Activated CD8-positive, alpha-beta T cell treated with anti-CD3 and anti-CD28 coated beads for 36 hours (primary cell): ENCODE measurements at regions not wholly inside any gene's neighbourhood (a gene's known extent, or its start where the extent isn't known, plus 50 kb on each side); places are given as distances from the start of the nearest gene placed in this dataset.

Experiments
- ATAC-seq: fragments of 200-7000 bp; cut with Tn5 transposase; one replicate; pipeline ENCODE4 v1.10.0; 2021; ENCODE audit warnings: mild to moderate bottlenecking, moderate library complexity
- CTCF ChIA-PET: fragments of 350-600 bp; sonication (Branson Sonifier 250); formaldehyde crosslinking; loops from one replicate; lab custom pipeline; 2021; ENCODE audit warnings: antibody characterized with exemption; lab: Charles Lee
- POLR2A ChIA-PET: fragments of 350-600 bp; sonication (Branson Sonifier 250); formaldehyde crosslinking; loops from one replicate; lab custom pipeline; 2021; ENCODE audit warnings: antibody characterized with exemption; lab: Charles Lee
- DNase-seq: peaks from one replicate; pipeline ENCODE4 v3.0.0-alpha.2; 2020
- H3K27ac Mint-ChIP-seq: one replicate; pipeline ENCODE4 v1.8.0; 2021; ENCODE audit warnings: mild to moderate bottlenecking, mixed read lengths
- H3K27me3 Mint-ChIP-seq: one replicate; pipeline ENCODE4 v1.8.0; 2021; ENCODE audit warnings: mixed read lengths
- H3K36me3 Mint-ChIP-seq: one replicate; pipeline ENCODE4 v1.8.0; 2021; ENCODE audit warnings: low read depth, mixed read lengths
- H3K4me1 Mint-ChIP-seq: one replicate; pipeline ENCODE4 v1.8.0; 2021; ENCODE audit warnings: low read depth, mixed read lengths
- H3K4me3 Mint-ChIP-seq: one replicate; pipeline ENCODE4 v1.8.0; 2021; ENCODE audit warnings: mild to moderate bottlenecking, moderate library complexity, mixed read lengths
- H3K9me3 Mint-ChIP-seq: one replicate; pipeline ENCODE4 v1.8.0; 2021; ENCODE audit warnings: mixed read lengths
- CTCF ChIP-seq: fragments of 200-600 bp; IDR thresholded peaks from one replicate; pipeline ENCODE4 v1.8.0; 2022; ENCODE audit warnings: antibody characterized with exemption, mild to moderate bottlenecking
- intact Hi-C: fragments of 100-400 bp; cut with micrococcal nuclease; formaldehyde crosslinking; loops from one replicate; pipeline ENCODE4 v1.10.0; 2022

DNA sequence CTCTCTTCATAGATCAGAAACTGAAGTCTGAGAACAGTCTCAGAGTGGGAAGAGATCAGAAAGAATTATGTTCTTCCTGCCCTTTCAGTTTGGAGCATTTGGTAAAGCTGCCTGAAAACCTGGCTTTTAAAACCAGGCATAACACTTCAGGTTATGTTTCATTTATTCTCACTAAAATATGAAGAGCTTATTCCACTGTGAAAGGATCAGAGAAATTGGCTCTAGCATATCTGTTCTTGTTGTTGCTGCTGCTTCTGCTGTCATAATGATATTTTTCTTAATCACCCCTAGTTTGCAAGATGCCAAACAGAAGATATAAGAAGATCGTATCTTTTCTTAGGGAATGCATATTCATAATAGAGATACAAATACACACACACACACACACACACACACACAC is 476.9 kb downstream of the XIRP2 start:
- POLR2A ChIA-PET, result no interaction called here
- no peaks in the 10 kb centered on the region for H3K4me1 Mint-ChIP-seq
- CTCF ChIA-PET, result no interaction called here
- ATAC-seq (no peak), DNase-seq (no peak)
- intact Hi-C loops, result no loop called here
- H3K9me3 Mint-ChIP-seq, result no peaks in the 10 kb centered on the region
- H3K27ac Mint-ChIP-seq, result no peak overlapping the region
- no peak overlapping the region for H3K4me3 Mint-ChIP-seq
- no peaks in the 10 kb centered on the region for H3K36me3 Mint-ChIP-seq
- no peaks in the 10 kb centered on the region for H3K27me3 Mint-ChIP-seq
- no peak for TF ChIP-seq CTCF

- intact Hi-C loops, result no loop called here
- Mint-ChIP-seq H3K27me3 (no peaks in the 10 kb centered on the region), H3K27ac (no peak overlapping the region), H3K9me3 (peaks cover 3% of the 10 kb centered on the region), H3K36me3 (no peaks in the 10 kb centered on the region), H3K4me3 (no peak overlapping the region), H3K4me1 (no peaks in the 10 kb centered on the region)
- no peak for DNase-seq
- ChIA-PET POLR2A (no interaction called here), CTCF (no interaction called here)
- no peak for TF ChIP-seq CTCF
- no peak for ATAC-seq
Measured at GRCh38 chr2:167361426-167361825, 473.1 kb downstream of the XIRP2 start.

GRCh38 chr2:167355821-167356220 is 467.5 kb downstream of the XIRP2 start:
- ATAC-seq, result no peak
- H3K4me1 Mint-ChIP-seq, result no peaks in the 10 kb centered on the region
- H3K27me3 Mint-ChIP-seq, result no peaks in the 10 kb centered on the region
- H3K27ac Mint-ChIP-seq, result no peak overlapping the region
- ChIA-PET CTCF (no interaction called here), POLR2A (no interaction called here)
- peaks cover 3% of the 10 kb centered on the region for H3K9me3 Mint-ChIP-seq
- no peak overlapping the region for H3K4me3 Mint-ChIP-seq
- no peak for TF ChIP-seq CTCF
- intact Hi-C loops, result no loop called here
- H3K36me3 Mint-ChIP-seq, result no peaks in the 10 kb centered on the region
- DNase-seq, result no peak

DNA sequence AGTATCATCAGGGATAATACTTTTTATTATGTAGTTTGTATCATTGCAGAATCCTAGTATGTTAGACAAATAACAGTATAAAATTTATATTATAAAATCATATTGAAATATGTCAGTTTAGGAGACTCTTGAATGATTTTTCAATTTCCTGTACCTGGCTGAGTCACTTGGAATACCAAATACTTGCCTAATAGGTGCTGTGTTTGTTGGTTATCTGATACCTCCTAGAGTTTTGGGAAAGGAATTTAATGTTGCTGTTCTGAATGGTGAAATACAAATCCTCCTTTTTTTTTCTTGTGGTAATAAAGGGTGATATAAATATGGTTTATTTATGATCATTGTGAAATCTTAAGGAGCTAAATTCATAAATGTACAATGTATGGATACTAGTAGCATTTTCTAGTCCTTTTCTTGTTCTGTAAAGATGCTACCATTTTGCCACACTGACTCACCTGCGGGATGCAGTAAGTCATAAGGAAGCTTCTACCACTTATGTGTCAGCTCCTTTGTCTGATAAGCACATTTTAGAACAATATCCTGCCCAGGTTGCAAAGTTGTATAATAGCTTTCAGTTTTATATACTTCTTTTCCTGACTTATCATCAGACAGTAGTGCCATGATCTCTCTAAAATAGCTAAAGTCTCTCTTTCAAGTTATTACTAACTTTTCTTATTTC is 465.5 kb downstream of the XIRP2 start:
- Mint-ChIP-seq H3K9me3 (no peaks in the 10 kb centered on the region), H3K4me1 (no peaks in the 10 kb centered on the region), H3K27me3 (no peaks in the 10 kb centered on the region), H3K4me3 (no peak overlapping the region), H3K27ac (no peak overlapping the region), H3K36me3 (no peaks in the 10 kb centered on the region)
- DNase-seq, result no peak
- intact Hi-C loops, result no loop called here
- no peak for TF ChIP-seq CTCF
- no peak for ATAC-seq
- ChIA-PET CTCF (interaction anchor here (0.7 kb wide), 1 partner anchor 146 kb away, joined by 3 read pairs; no protein-coding TSS in a partner anchor), POLR2A (no interaction called here)

- intact Hi-C loops, result no loop called here
- ATAC-seq, result no peak
- ChIA-PET POLR2A (interaction anchor here (0.6 kb wide), 1 partner anchor 209 kb away, joined by 3 read pairs; no protein-coding TSS in a partner anchor), CTCF (no interaction called here)
- no peak for DNase-seq
- no peak overlapping the region for H3K4me3 Mint-ChIP-seq
- H3K27ac Mint-ChIP-seq, result no peak overlapping the region
- no peaks in the 10 kb centered on the region for H3K9me3 Mint-ChIP-seq
- H3K36me3 Mint-ChIP-seq, result no peaks in the 10 kb centered on the region
- TF ChIP-seq CTCF, result no peak
- H3K4me1 Mint-ChIP-seq, result no peaks in the 10 kb centered on the region
- H3K27me3 Mint-ChIP-seq, result no peaks in the 10 kb centered on the region
Measured at GRCh38 chr2:167345559-167345958, 457.3 kb downstream of the XIRP2 start.
